ENCODE measurements at regions not wholly inside any gene's neighbourhood (a gene's known extent, or its start where the extent isn't known, plus 50 kb on each side); places are given as distances from the start of the nearest gene placed in this dataset.
A peak's percentile ranks its signal among the peaks of the same experiment; 100 is the strongest.

DNA sequence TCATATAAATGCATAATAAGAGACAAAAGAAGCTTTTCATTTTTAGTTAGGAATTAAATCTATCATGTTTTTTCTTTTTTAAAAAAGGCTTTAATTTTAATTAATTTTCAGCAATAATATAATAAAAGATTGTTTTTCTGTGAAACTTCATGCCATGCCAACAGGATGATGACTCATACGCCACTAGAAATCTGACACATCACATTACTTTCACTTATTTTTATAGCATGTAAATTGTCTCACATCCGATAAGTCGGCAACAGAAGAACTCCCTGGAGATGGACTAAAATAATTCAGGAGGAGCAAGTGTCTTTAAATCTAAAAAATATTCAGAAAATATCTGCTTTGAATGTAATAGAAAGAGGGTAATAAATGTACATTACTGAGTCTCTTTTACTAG, 1024.2 kb upstream of the ACVR2A start:
- TF ChIP-seq, protein P1, sequence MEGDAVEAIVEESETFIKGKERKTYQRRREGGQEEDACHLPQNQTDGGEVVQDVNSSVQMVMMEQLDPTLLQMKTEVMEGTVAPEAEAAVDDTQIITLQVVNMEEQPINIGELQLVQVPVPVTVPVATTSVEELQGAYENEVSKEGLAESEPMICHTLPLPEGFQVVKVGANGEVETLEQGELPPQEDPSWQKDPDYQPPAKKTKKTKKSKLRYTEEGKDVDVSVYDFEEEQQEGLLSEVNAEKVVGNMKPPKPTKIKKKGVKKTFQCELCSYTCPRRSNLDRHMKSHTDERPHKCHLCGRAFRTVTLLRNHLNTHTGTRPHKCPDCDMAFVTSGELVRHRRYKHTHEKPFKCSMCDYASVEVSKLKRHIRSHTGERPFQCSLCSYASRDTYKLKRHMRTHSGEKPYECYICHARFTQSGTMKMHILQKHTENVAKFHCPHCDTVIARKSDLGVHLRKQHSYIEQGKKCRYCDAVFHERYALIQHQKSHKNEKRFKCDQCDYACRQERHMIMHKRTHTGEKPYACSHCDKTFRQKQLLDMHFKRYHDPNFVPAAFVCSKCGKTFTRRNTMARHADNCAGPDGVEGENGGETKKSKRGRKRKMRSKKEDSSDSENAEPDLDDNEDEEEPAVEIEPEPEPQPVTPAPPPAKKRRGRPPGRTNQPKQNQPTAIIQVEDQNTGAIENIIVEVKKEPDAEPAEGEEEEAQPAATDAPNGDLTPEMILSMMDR (IDR thresholded peaks at IDR 0.05; ENCODE audit: low read depth, low read length, missing control alignments) = no peak
- H3K36me3 ChIP-seq (replicated peaks) = no peaks in the 10 kb centered on the region
- no peaks in the 10 kb centered on the region for H3K27me3 ChIP-seq (replicated peaks)
- H3K27ac ChIP-seq = peak overlapping the region; percentile 43
- in situ Hi-C loops (cut with HindIII; ENCODE audit: low pct_ligation_motif_present, low sequenced_read_pairs) = no loop called here
- DNase-seq = peak; percentile 72
- H3K4me3 ChIP-seq (ENCODE audit: low read depth, low read length) = no peak overlapping the region

DNA sequence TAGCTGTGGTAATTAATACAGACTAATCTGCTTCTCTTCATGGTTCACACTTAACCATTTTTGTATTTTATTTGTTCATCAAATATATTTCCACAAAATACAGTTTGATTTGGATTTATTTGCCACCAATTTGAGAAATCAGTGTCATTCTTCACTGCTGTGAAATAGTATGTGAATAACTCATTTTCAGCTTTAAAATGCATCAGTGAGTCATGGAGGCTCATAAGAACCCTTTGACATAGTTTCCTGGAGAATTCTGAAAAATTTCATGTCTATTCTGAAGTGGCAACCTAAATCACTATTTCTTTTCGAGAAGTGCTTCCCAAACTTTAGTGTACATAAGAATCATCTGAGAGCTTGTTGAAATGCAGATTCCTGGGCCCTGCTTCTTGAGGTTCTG, 1026.7 kb upstream of the ACVR2A start:
- DNase-seq = no peak
- H3K27ac ChIP-seq = no peak overlapping the region
- H3K4me3 ChIP-seq (ENCODE audit: low read depth, low read length) = no peak overlapping the region
- in situ Hi-C loops (cut with HindIII; ENCODE audit: low pct_ligation_motif_present, low sequenced_read_pairs) = no loop called here
- H3K27me3 ChIP-seq (replicated peaks) = no peaks in the 10 kb centered on the region
- H3K36me3 ChIP-seq (replicated peaks) = no peaks in the 10 kb centered on the region
- TF ChIP-seq, protein P1 (IDR thresholded peaks at IDR 0.05; ENCODE audit: low read depth, low read length, missing control alignments) = no peak

GRCh38 chr2:146817613-146818012, 1027.2 kb upstream of the ACVR2A start:
- Histone ChIP-seq H3K27ac (no peak overlapping the region), H3K36me3 (replicated peaks) (no peaks in the 10 kb centered on the region), H3K4me3 (ENCODE audit: low read depth, low read length) (no peak overlapping the region), H3K27me3 (replicated peaks) (no peaks in the 10 kb centered on the region)
- no peak for DNase-seq
- in situ Hi-C loops (cut with HindIII; ENCODE audit: low pct_ligation_motif_present, low sequenced_read_pairs) = no loop called here
- TF ChIP-seq, protein P1 (IDR thresholded peaks at IDR 0.05; ENCODE audit: low read depth, low read length, missing control alignments) = no peak

DNA sequence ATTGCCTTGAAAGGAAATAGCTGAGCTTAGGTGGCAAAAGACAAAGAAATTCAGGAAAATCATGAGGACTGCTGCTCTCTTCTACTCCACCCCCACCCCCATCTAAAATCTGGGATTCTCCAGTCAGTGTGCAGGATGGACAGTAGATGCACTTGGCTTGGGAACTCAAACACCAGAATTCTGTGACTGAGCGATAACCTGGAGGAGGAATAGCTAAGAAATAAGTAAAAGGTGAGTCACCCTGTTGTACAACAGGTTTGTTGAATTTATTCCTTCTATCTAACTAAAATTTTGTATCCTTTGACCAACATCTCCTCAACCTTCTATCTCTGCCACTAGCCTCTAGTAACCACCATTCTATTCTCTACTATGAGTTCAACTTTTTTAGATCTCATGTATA, 1029.9 kb upstream of the ACVR2A start:
- in situ Hi-C loops (cut with HindIII; ENCODE audit: low pct_ligation_motif_present, low sequenced_read_pairs) = no loop called here
- H3K27ac ChIP-seq = no peak overlapping the region
- no peaks in the 10 kb centered on the region for H3K36me3 ChIP-seq (replicated peaks)
- no peak overlapping the region for H3K4me3 ChIP-seq (ENCODE audit: low read depth, low read length)
- H3K27me3 ChIP-seq (replicated peaks) = no peaks in the 10 kb centered on the region
- TF ChIP-seq, protein P1 (IDR thresholded peaks at IDR 0.05; ENCODE audit: low read depth, low read length, missing control alignments) = no peak
- DNase-seq = no peak

DNA sequence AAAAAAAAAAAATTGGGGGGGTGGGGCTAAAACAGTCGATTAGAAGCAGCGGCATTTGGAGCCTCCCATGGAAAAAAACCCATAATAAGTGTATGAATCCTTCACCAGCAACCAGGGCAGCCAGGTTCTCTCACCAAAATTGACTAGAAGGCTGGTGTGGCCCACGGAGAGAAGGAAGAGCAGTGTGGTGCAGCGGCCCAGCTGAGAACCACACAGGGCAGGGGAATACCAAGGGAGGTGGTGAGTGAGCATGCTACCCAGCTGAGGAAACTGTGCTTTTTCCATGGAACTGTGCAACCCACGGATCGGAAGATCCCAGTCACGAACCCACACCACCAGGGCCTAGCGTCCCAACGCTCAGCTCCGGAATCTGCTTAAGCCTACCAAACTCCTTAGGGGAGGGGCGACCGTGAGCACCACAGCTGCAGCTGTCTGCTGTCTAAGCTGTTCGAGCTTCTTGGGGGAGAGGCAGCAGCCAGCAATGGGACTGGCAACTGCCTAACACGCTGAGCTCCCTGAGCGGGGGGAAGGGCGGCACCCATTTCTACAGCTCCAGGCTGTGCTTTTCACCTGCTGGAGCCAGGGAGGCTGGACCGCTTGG, 1037.2 kb upstream of the ACVR2A start:
- Histone ChIP-seq H3K27me3 (replicated peaks) (no peaks in the 10 kb centered on the region), H3K4me3 (ENCODE audit: low read depth, low read length) (no peak overlapping the region), H3K27ac (no peak overlapping the region), H3K36me3 (replicated peaks) (no peaks in the 10 kb centered on the region)
- in situ Hi-C loops (cut with HindIII; ENCODE audit: low pct_ligation_motif_present, low sequenced_read_pairs) = no loop called here
- TF ChIP-seq, protein P1 (IDR thresholded peaks at IDR 0.05; ENCODE audit: low read depth, low read length, missing control alignments) = no peak
- no peak for DNase-seq

DNA sequence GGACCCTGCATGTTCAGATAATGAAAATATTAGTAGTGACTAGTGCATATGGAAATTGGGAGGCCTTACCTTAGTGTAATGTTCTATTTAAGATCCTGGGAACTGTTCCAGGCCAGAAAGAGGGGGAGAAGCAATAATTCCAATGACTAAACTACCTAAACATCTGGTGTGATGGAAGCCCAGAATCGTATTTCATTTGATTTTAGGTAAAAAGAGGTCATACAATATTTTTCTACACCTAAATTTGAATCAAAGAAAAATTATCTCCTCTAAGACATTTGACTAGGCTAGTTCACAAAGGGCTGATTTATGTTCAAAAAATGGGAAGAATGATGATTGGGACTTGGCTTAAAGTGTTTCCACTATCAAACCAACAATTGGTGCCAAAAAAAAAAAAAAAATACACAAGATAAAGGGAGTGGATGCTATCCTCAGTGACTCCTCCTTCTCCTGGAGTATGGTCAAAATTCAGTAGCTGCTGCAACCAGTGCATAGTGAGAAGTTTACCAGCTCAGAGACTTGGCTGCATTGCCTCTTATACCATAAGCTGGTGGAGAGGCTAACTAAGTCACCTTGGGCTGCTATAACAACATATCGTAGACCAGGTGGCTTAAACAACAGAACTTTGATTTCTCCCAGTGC, 1038.3 kb upstream of the ACVR2A start:
- TF ChIP-seq, protein P1 (IDR thresholded peaks at IDR 0.05; ENCODE audit: low read depth, low read length, missing control alignments) = no peak
- in situ Hi-C loops (cut with HindIII; ENCODE audit: low pct_ligation_motif_present, low sequenced_read_pairs) = no loop called here
- Histone ChIP-seq H3K36me3 (replicated peaks) (no peaks in the 10 kb centered on the region), H3K4me3 (ENCODE audit: low read depth, low read length) (no peak overlapping the region), H3K27ac (no peak overlapping the region), H3K27me3 (replicated peaks) (no peaks in the 10 kb centered on the region)
- DNase-seq = peak; percentile 28
